ENCODE measurements at regions not wholly inside any gene's neighbourhood (a gene's known extent, or its start where the extent isn't known, plus 50 kb on each side); places are given as distances from the start of the nearest gene placed in this dataset.

DNA sequence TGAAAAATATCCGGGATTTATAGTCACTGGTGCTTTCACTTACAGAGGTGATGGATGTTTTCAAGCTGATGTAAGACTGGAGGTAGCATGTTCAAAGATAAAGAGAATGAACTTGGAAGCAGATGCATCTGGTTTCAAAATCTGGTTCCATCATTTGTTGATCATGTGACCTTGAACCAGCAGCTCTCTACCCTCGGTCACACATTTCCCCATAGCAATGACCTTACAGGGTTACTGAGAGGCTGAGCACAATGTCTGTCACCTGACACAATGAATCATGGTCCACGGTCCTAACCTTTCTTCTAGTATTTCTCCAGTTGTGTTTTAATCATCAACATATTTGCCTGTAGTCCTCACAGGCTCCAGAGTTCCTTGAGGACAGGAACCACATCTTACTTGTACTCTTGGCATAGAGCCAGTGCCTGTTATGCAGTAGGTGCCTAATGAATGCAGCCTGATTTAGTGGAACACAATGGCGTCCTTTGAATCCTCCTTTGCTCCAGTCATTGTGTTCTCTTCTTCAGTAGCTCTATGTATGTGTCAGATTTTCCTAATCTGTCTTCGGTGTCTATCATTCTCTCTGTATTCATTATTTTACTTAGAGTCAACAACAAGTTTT is 667.3 kb downstream of the PTPRU start:
- intact Hi-C loops (cut with micrococcal nuclease) = no loop called here
- Mint-ChIP-seq H3K4me1 (ENCODE audit: low read depth) (no peaks in the 10 kb centered on the region), H3K36me3 (ENCODE audit: low read depth) (no peaks in the 10 kb centered on the region), H3K27ac (no peak overlapping the region), H3K4me3 (no peak overlapping the region), H3K9me3 (no peaks in the 10 kb centered on the region), H3K27me3 (ENCODE audit: insufficient read depth) (peaks cover 4% of the 10 kb centered on the region)
- DNase-seq (ENCODE audit: low spot score) = no peak

DNA sequence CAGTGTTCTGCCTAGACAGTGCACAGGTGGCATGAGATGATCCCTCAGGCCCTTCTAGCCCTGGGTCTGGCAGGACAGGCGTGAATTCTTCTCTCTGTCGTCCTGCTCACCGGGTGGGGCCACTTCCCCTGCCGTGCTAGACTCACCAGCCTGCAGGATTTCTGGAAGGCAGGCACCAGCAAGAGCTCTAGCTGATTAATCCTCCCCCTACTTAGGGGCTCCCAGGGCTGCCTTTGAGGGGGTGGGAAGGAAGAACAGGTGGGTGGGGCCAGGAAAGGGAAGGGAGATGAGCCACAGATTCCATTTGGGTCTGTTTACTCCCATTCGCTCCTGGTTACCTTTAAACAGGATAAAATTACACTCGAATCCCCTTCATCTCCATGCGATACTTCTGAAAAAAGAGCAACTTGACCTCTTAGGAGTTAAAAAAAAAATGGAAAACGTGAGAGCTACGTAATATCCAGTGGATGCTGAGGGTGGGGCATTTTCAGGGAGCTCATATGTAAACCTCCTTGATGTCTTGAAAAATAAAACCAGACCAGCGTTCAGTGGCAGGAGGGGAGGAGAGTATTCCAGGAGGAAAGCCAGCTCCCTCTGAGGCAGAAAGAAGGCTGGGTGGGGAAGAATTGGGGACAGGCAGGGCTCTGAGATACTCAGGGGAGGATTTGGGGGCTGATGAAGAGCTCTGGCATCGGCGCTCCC is 665.5 kb downstream of the PTPRU start:
- no peak for DNase-seq (ENCODE audit: low spot score)
- no peaks in the 10 kb centered on the region for H3K9me3 Mint-ChIP-seq
- H3K27ac Mint-ChIP-seq = no peak overlapping the region
- intact Hi-C loops (cut with micrococcal nuclease) = no loop called here
- H3K27me3 Mint-ChIP-seq (ENCODE audit: insufficient read depth) = peaks cover 9% of the 10 kb centered on the region
- H3K4me1 Mint-ChIP-seq (ENCODE audit: low read depth) = no peaks in the 10 kb centered on the region
- no peaks in the 10 kb centered on the region for H3K36me3 Mint-ChIP-seq (ENCODE audit: low read depth)
- no peak overlapping the region for H3K4me3 Mint-ChIP-seq

DNA sequence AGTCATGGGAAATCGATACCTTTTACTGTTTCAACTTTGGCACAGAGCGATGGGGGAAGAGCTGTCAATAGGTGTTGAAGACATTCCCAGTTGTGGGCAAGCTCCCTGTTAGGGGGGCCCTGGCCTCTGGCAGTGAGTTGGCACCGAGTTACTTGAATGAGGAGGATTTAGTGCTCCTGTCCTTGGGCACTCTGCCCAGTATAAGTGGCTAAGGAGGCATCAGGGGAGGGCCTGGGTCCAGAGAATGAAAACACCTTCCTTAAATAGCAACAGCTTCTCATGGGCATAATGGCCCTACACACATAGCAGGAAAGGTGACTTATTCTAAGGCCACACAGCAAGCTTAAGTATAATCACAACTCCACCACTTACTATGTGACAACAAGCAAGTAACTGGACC is 664.4 kb downstream of the PTPRU start:
- Mint-ChIP-seq H3K27me3 (ENCODE audit: insufficient read depth) (peaks cover 13% of the 10 kb centered on the region), H3K36me3 (ENCODE audit: low read depth) (no peaks in the 10 kb centered on the region), H3K4me3 (no peak overlapping the region)

DNA sequence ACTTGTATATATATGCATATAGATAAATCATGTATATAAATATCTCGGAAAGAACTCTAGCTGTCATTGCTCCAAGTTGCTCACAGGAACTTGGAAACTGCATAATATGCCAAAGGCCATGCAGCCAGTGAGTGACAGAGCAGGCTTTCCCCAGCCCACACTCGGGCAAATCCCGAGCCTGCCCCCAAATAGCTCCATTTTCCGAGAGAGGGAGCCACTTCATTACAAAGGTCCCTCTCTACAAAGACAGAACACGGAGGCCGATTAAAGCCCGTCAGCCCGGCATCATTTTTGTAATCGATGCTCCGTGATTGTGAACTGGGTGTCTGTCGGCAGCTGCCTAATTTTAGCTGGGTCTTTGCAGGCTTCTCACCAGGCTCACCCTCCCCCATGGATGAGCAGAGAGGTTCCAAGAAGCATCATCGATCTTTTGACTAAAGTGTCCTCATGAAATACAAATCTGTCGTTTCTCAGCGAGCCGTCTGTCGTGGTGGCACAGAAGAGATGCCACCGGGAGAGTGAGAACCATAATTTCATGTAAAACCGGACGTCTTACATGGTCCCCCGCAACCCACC is 663.9 kb downstream of the PTPRU start:
- intact Hi-C loops (cut with micrococcal nuclease) = no loop called here
- H3K27me3 Mint-ChIP-seq (ENCODE audit: insufficient read depth) = peaks cover 13% of the 10 kb centered on the region
- no peaks in the 10 kb centered on the region for H3K9me3 Mint-ChIP-seq
- no peak overlapping the region for H3K27ac Mint-ChIP-seq
- DNase-seq (ENCODE audit: low spot score) = no peak
- no peaks in the 10 kb centered on the region for H3K36me3 Mint-ChIP-seq (ENCODE audit: low read depth)
- no peaks in the 10 kb centered on the region for H3K4me1 Mint-ChIP-seq (ENCODE audit: low read depth)
- no peak overlapping the region for H3K4me3 Mint-ChIP-seq

More for the DNA sequence above, 664.4 kb downstream of the PTPRU start:
- intact Hi-C loops (cut with micrococcal nuclease) = no loop called here
- no peak for DNase-seq (ENCODE audit: low spot score)
- Mint-ChIP-seq H3K4me1 (ENCODE audit: low read depth) (no peaks in the 10 kb centered on the region), H3K27ac (no peak overlapping the region), H3K9me3 (no peaks in the 10 kb centered on the region)

DNA sequence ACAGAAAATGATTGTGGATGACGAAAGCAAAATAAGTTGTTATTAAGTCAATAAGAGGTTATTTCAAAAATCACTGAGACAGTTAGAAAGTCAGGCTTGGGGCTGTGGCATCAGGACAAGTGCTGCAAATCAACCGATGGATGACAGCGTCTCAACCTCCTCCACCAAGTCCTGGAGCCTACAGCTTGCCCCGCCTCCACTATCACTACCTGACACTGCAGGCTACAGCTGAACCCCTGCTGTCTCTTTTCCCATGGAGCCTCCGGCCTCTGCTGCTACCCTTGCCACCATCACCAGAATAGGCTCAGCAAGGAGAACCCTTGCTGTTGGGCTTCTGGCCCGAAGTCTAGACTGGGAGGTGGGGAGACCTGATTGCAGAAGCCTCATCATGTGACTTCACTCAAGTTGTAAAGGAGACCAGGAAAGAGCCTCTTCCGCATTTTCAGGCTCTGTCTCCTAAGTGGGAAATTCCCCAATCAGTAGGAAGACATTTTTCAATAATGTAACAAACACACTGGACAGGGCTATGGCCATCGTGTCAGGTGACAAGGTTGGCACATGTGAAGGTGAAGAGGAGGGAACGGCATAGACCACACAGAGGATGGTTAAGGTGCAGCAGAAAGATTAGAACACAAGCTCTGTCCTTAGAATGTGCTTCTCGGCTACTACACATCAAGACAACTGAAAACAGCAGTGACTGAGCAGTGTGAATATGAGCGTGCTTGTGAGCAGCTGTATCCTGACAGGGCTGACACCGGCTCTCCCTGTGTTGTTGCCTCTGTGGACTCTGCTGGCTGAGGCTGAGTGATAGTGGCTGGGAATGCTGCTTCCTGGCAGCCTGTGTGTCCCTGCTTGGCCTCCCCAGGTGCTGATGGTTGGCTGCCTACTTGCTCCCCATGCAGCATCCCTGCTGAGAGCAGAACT is 660.7 kb downstream of the PTPRU start:
- Mint-ChIP-seq H3K27ac (no peak overlapping the region), H3K36me3 (ENCODE audit: low read depth) (no peaks in the 10 kb centered on the region)

DNA sequence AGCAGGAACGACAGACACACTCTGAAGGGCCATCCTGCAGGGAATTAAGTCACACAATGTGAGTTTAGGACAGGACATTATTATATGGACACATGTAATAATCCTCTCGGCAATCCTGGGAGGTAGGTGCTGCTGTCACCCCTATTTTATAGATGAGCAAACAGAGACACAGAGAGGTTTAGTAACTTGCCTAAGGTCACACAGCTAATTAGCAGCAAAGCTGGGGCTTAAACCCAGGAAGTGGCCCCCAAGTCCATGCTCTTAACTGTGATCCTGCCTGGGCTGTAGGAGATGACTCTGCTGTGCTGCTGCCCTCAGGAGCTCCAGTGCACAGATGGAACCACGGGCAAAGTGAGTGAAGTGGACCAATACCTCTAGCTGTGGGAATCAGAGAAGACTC is 660.0 kb downstream of the PTPRU start:
- intact Hi-C loops (cut with micrococcal nuclease) = no loop called here
- H3K4me1 Mint-ChIP-seq (ENCODE audit: low read depth) = no peaks in the 10 kb centered on the region
- H3K27me3 Mint-ChIP-seq (ENCODE audit: insufficient read depth) = peaks cover 18% of the 10 kb centered on the region
- no peak overlapping the region for H3K4me3 Mint-ChIP-seq
- DNase-seq (ENCODE audit: low spot score) = no peak
- no peaks in the 10 kb centered on the region for H3K9me3 Mint-ChIP-seq
- H3K36me3 Mint-ChIP-seq (ENCODE audit: low read depth) = no peaks in the 10 kb centered on the region
- no peak overlapping the region for H3K27ac Mint-ChIP-seq

More for the DNA sequence above, 660.7 kb downstream of the PTPRU start:
- no peaks in the 10 kb centered on the region for H3K9me3 Mint-ChIP-seq
- no peak for DNase-seq (ENCODE audit: low spot score)
- no peak overlapping the region for H3K4me3 Mint-ChIP-seq
- H3K27me3 Mint-ChIP-seq (ENCODE audit: insufficient read depth) = peaks cover 17% of the 10 kb centered on the region
- intact Hi-C loops (cut with micrococcal nuclease) = no loop called here
- H3K4me1 Mint-ChIP-seq (ENCODE audit: low read depth) = no peaks in the 10 kb centered on the region

DNA sequence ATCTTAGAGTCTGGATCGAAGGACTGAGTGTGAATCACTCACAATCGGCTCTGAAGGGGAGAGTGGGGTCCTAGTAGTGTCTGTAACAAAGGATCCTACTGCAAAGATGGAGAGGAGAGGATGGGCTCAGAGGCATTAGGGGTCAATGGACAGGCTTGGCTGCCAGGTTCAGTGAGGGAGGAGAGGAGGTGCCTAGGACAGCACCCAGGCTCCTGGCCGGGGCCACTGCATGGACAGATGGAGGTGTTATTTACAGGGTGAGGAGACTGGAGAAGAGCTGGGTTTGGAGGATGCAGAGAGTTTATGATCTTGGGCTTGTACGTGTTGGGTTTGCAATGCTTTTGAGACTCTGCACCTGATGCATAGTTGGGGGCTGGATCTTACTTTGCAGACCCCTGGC is 658.9 kb downstream of the PTPRU start:
- Mint-ChIP-seq H3K27ac (no peak overlapping the region), H3K36me3 (ENCODE audit: low read depth) (no peaks in the 10 kb centered on the region), H3K27me3 (ENCODE audit: insufficient read depth) (peaks cover 14% of the 10 kb centered on the region), H3K4me3 (no peak overlapping the region), H3K9me3 (no peaks in the 10 kb centered on the region), H3K4me1 (ENCODE audit: low read depth) (no peaks in the 10 kb centered on the region)
- DNase-seq (ENCODE audit: low spot score) = no peak
- intact Hi-C loops (cut with micrococcal nuclease) = no loop called here

DNA sequence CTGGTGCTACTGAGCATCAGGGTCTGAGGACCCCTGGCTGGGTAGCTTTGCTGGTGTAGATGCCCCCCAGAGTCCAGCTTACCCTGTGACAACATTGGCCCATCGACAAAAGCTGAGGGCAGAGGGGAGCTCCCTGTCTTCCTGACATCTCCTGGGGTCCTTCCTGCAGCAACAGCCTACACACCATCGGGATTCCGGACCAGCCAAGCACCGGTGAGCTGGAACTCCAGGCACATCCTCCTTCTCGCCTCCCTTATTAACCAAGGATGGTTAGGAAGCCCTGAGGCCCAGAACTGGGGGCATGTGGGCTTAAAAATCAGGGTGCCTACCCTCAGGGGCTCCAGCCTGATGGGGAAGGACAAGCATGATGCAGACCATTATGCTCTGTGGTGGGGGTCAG is 658.0 kb downstream of the PTPRU start:
- intact Hi-C loops (cut with micrococcal nuclease) = no loop called here
- H3K27me3 Mint-ChIP-seq (ENCODE audit: insufficient read depth) = peaks cover 14% of the 10 kb centered on the region
- no peaks in the 10 kb centered on the region for H3K36me3 Mint-ChIP-seq (ENCODE audit: low read depth)
- no peak overlapping the region for H3K4me3 Mint-ChIP-seq
- no peak for DNase-seq (ENCODE audit: low spot score)
- no peaks in the 10 kb centered on the region for H3K4me1 Mint-ChIP-seq (ENCODE audit: low read depth)
- H3K9me3 Mint-ChIP-seq = no peaks in the 10 kb centered on the region
- no peak overlapping the region for H3K27ac Mint-ChIP-seq

DNA sequence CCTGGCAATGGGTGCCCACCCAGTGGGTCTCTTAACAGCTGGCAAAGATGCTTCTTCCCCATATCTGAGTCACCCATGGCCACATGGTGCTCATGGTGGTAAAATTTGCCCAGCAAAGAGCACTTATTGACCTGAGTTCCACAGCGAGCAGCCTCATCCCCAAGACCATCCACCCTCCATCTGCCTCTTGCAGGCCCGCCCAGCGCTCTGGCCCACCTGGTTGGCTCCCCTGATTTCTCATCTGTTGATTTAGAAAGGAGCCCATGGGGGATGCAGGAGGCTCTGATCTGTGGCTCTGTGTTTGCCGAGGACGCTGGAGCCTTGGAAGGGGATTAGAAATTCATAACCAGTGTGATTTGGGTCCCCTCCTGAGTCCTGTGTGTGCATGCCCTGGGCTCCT is 657.5 kb downstream of the PTPRU start:
- Mint-ChIP-seq H3K36me3 (ENCODE audit: low read depth) (no peaks in the 10 kb centered on the region), H3K27me3 (ENCODE audit: insufficient read depth) (peaks cover 14% of the 10 kb centered on the region), H3K9me3 (no peaks in the 10 kb centered on the region), H3K27ac (no peak overlapping the region), H3K4me3 (no peak overlapping the region), H3K4me1 (ENCODE audit: low read depth) (no peaks in the 10 kb centered on the region)
- intact Hi-C loops (cut with micrococcal nuclease) = no loop called here
- no peak for DNase-seq (ENCODE audit: low spot score)

DNA sequence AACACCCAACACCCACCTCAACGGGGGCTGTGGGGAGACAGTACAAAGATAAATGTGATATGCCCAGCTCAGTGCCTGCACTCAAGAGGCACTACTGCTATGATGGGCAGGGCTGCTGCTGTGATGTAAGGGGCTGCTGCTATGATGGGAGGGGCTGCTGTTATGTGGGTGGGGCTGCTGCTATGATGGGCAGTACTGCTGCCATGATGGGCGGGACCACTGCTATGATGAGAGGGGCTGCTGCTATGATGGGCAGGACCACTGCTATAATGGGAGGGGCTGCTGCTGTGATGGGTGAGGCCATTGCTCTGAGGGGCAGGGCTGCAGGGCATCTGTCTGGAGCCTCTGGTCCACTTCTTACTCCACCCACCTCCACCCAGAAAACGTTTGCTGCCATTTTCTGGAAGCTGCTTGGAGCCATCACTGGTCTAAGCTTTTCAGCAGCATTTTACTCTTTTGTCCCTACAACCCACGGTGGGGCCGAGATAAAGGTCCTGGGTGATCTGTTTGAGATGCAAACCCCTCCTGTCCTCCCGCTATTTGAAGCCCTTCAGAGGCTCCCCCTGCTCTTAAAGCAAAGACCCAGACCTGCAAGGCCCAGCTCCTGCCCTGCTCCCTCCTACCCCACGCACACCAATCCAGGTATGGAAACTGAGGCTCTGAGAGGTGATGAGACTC is 656.9 kb downstream of the PTPRU start:
- no peak for DNase-seq (ENCODE audit: low spot score)
- Mint-ChIP-seq H3K27me3 (ENCODE audit: insufficient read depth) (peaks cover 14% of the 10 kb centered on the region), H3K4me3 (no peak overlapping the region), H3K36me3 (ENCODE audit: low read depth) (no peaks in the 10 kb centered on the region), H3K27ac (no peak overlapping the region), H3K4me1 (ENCODE audit: low read depth) (no peaks in the 10 kb centered on the region), H3K9me3 (no peaks in the 10 kb centered on the region)
- intact Hi-C loops (cut with micrococcal nuclease) = no loop called here

DNA sequence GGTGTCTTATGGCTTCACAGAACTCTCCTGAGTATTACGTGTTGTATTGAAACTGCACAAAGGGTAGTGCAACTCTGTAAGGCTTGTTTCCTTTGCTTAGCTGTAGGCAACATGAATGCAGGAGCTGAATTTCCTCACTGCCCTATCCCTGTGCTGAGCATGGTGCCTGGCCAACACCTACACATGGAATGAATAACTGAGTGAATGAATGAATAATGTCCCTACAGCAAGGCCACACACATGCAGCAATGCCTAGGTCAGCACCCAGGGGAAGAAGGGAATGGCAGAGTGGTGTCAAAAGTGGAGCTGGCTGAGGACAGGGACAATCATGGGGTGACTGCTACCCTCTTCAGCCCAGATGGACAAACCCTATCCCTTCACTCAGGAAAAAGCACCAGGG is 655.9 kb downstream of the PTPRU start:
- Mint-ChIP-seq H3K27ac (no peak overlapping the region), H3K4me3 (no peak overlapping the region), H3K4me1 (ENCODE audit: low read depth) (no peaks in the 10 kb centered on the region), H3K36me3 (ENCODE audit: low read depth) (no peaks in the 10 kb centered on the region), H3K27me3 (ENCODE audit: insufficient read depth) (peaks cover 12% of the 10 kb centered on the region), H3K9me3 (no peaks in the 10 kb centered on the region)
- DNase-seq (ENCODE audit: low spot score) = no peak
- intact Hi-C loops (cut with micrococcal nuclease) = no loop called here

DNA sequence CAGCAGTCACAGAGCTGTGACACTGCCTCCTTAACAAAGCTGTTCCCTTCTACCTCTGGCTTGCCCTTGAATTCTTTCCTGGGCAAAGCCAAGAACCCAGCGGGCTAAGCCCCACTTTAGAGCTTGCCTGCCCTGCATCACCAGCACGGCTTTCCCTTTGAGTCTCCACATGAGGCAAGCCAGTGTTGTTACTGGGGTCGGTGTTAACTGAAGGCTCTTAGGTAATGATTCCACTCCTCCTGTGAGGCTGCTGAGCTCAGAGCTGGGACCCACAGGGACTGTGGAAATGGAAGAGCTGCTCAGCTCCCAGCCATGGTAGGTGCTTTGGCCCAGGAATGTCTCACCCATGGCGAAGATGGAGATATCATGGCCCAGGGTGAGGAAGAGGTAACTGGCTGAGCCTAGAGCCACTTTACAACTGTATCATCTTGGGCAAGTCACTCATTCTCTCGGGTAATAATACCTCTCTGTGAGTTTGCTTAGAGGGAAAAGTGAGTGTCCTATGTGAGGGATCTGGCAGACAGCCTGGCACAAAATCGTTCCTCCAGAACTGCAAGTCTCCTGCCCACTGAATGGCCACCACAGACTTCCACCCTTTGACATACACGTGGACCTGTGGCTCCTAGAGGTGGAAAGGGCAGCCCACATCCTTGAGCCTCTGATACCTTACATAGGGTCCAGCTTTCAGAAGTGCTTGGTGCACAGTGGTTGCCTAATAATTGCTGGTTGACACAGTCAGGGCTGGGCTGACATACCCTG is 654.1 kb downstream of the PTPRU start:
- no peaks in the 10 kb centered on the region for H3K36me3 Mint-ChIP-seq (ENCODE audit: low read depth)
- H3K4me3 Mint-ChIP-seq = no peak overlapping the region
- no peak overlapping the region for H3K27ac Mint-ChIP-seq
- no peak for DNase-seq (ENCODE audit: low spot score)
- intact Hi-C loops (cut with micrococcal nuclease) = no loop called here
- no peaks in the 10 kb centered on the region for H3K4me1 Mint-ChIP-seq (ENCODE audit: low read depth)
- H3K27me3 Mint-ChIP-seq (ENCODE audit: insufficient read depth) = peaks cover 8% of the 10 kb centered on the region
- no peaks in the 10 kb centered on the region for H3K9me3 Mint-ChIP-seq

All from activated T-helper 1 cell treated with anti-CD3 and anti-CD28 coated beads, Interleukin-12 subunit alpha, Interleukin-12 subunit beta, Interleukin-2, Interleukin-4 antibody, amounts not matched to agents 30 ng/mL and 10 ng/mL and 1 ng/mL, durations not matched to agents 14 hours and 24 hours and 36 hours (primary cell).